Neural cell (in vitro differentiated cells): ENCODE measurements at regions not wholly inside any gene's neighbourhood (a gene's known extent, or its start where the extent isn't known, plus 50 kb on each side); places are given as distances from the start of the nearest gene placed in this dataset.

Experiments
- CTCF ChIP-seq: fragments of 450-650 bp; IDR thresholded peaks from 2 replicates; pipeline ENCODE4 v1.5.1; 2014; ENCODE audit warnings: antibody characterized with exemption, mild to moderate bottlenecking, moderate library complexity; ENCODE audit not compliant: poor library complexity, severe bottlenecking
- POLR2AphosphoS5 ChIP-seq: IDR thresholded peaks from 2 replicates; pipeline ENCODE4 v1.6.1; 2012
- TAF1 ChIP-seq: IDR thresholded peaks from 2 replicates; pipeline ENCODE4 v1.6.1; 2012; ENCODE audit warnings: low read depth

GRCh38 chr1:82589588-82589987 lies 788.9 kb downstream of the ADGRL2 start:
- no peak for TF ChIP-seq POLR2AphosphoS5
- no peak for TF ChIP-seq TAF1
- TF ChIP-seq CTCF, result no peak
